ENCODE measurements at regions not wholly inside any gene's neighbourhood (a gene's known extent, or its start where the extent isn't known, plus 50 kb on each side); places are given as distances from the start of the nearest gene placed in this dataset.

DNA sequence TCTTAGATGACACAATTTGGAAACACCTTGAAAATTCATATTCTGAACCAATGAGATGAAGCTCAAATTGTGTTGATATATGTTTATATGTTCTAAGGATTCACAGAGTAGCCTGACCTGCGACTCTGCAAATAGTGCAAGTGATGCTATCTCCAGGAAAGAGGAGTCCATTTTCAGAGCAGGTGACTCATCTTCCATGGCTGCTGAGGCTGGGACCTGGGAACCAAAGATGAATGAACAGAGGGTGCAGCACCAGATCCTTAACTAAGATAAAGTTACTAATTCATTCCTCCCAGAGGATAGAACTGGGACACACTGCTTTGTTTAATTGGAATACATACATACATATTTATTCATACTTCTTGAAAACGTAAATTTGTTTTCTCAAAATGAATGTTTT lies 240.6 kb upstream of the SEMA3C start:
- no peak for TF ChIP-seq SUZ12 (IDR thresholded peaks at IDR 0.05)
- no peak for TF ChIP-seq FOXA1 (IDR thresholded peaks at IDR 0.05)

Measured in HEK293T (cell line).